HG02798 (cell line): ENCODE measurements at regions not wholly inside any gene's neighbourhood (a gene's known extent, or its start where the extent isn't known, plus 50 kb on each side); places are given as distances from the start of the nearest gene placed in this dataset.
"Not testable (repeated sequence)": the region's sequence is repeated elsewhere in the genome, so short reads cannot be mapped to it uniquely, and the experiment has no call there.

Experiments used
- ATAC-seq: cut with Tn5 transposase; IDR thresholded peaks from one replicate; pipeline ENCODE4 v1.9.1; 2021; ENCODE audit warnings: mild to moderate bottlenecking; ENCODE audit not compliant: unreplicated experiment, poor library complexity

GRCh38 chr20:1761116-1761515, 103.5 kb upstream of the SIRPG start:
- ATAC-seq: no peak

GRCh38 chr20:1758765-1759164, 101.2 kb upstream of the SIRPG start:
- ATAC-seq: no peak

GRCh38 chr20:1757606-1758512, 100.3 kb upstream of the SIRPG start:
- ATAC-seq: no peak

GRCh38 chr20:1757072-1757471, 99.5 kb upstream of the SIRPG start:
- ATAC-seq: no peak

GRCh38 chr20:1754749-1755148, 97.2 kb upstream of the SIRPG start:
- ATAC-seq: no peak

GRCh38 chr20:1754306-1754705, 96.7 kb upstream of the SIRPG start:
- no peak for ATAC-seq

GRCh38 chr20:1752045-1752444, 94.5 kb upstream of the SIRPG start:
- no peak for ATAC-seq

GRCh38 chr20:1748777-1749176, 91.2 kb upstream of the SIRPG start:
- ATAC-seq: no peak

- ATAC-seq: no peak
These were observed 90.5 kb upstream of the SIRPG start for GRCh38 chr20:1747953-1748577.

GRCh38 chr20:1742049-1742434, 84.5 kb upstream of the SIRPG start:
- not testable (repeated sequence) for ATAC-seq

GRCh38 chr20:1741309-1742048, 83.9 kb upstream of the SIRPG start:
- ATAC-seq: no peak

- ATAC-seq: no peak
These were observed 79.6 kb upstream of the SIRPG start for GRCh38 chr20:1737134-1737533.

GRCh38 chr20:1735417-1736089, 78.0 kb upstream of the SIRPG start:
- no peak for ATAC-seq

GRCh38 chr20:1734269-1734858, 76.8 kb upstream of the SIRPG start:
- ATAC-seq: no peak

GRCh38 chr20:1731828-1732375, 74.3 kb upstream of the SIRPG start:
- ATAC-seq: not testable (repeated sequence)

GRCh38 chr20:1730981-1731711, 73.6 kb upstream of the SIRPG start:
- not testable (repeated sequence) for ATAC-seq

- ATAC-seq: not testable (repeated sequence)
These were observed 69.7 kb upstream of the SIRPG start for GRCh38 chr20:1727303-1727702.

- ATAC-seq: no peak
These were observed 67.3 kb upstream of the SIRPG start for GRCh38 chr20:1724901-1725300.

GRCh38 chr20:1722513-1723050, 65.0 kb upstream of the SIRPG start:
- no peak for ATAC-seq
